Endothelial cell of umbilical vein (primary cell): ENCODE measurements at regions not wholly inside any gene's neighbourhood (a gene's known extent, or its start where the extent isn't known, plus 50 kb on each side); places are given as distances from the start of the nearest gene placed in this dataset.
A peak's percentile ranks its signal among the peaks of the same experiment; 100 is the strongest.

ENCODE experiments used
- BruUV-seq: library from RNA; stranded (reverse); fragments of 400-500 nt; replicated peaks from 2 replicates; lab custom pipeline; 2021; lab: Mats Ljungman, UMichigan
- CTCF ChIA-PET: fragments of 300-600, 350-600 bp; sonication (Branson Sonifier 250); formaldehyde crosslinking; loops from one replicate; lab custom pipeline; 2021; ENCODE audit warnings: antibody characterized with exemption, inconsistent platforms; lab: Charles Lee
- POLR2A ChIA-PET: fragments of 300-600, 350-600 bp; sonication (Branson Sonifier 250); formaldehyde crosslinking; loops from one replicate; lab custom pipeline; 2021; ENCODE audit warnings: antibody characterized with exemption, inconsistent platforms; lab: Charles Lee
- DNase-seq: peaks from one replicate; pipeline ENCODE4 v3.0.0-alpha.2; 2011; ENCODE audit warnings: low read depth, low spot score
- FAIRE-seq: peaks from 2 replicates; lab custom pipeline; 2011; peaks lifted over from hg19 to GRCh38; lab: Jason Lieb, UNC
- H2AFZ ChIP-seq: 2 replicates; pipeline ENCODE4 v1.6.0; 2012; ENCODE audit warnings: low read depth, low read length, control low read depth, inconsistent platforms
- H3K27ac ChIP-seq: 2 replicates; pipeline ENCODE4 v1.5.1; 2011; ENCODE audit warnings: low read depth, mild to moderate bottlenecking, control low read depth, low read length, moderate library complexity; ENCODE audit not compliant: insufficient read depth
- H3K27me3 ChIP-seq, 2 experiments: 2 replicates each; pipeline versions ENCODE4 v1.6.0 to v1.6.1; 2011; ENCODE audit warnings: low read length in 2 of 2, mixed read lengths in 1 of 2; ENCODE audit not compliant: control insufficient read depth in 2 of 2, insufficient read depth in 2 of 2
- H3K36me3 ChIP-seq, 2 experiments: 2 replicates in 1 of 2; 3 replicates in 1 of 2; pipeline ENCODE4 v1.5.1; 2011; ENCODE audit warnings: low read length in 2 of 2, mild to moderate bottlenecking in 1 of 2, moderate library complexity in 1 of 2; ENCODE audit not compliant: control insufficient read depth in 2 of 2, insufficient read depth in 2 of 2; ENCODE audit errors: extremely low read depth in 1 of 2
- H3K4me1 ChIP-seq: 3 replicates; pipeline ENCODE4 v1.5.1; 2011; ENCODE audit warnings: mild to moderate bottlenecking, low read length; ENCODE audit not compliant: control insufficient read depth, insufficient read depth; ENCODE audit errors: extremely low read depth
- H3K4me2 ChIP-seq: 2 replicates; pipeline ENCODE4 v1.6.1; 2011; ENCODE audit warnings: low read length, control low read depth, mixed read lengths; ENCODE audit not compliant: insufficient read depth
- H3K4me3 ChIP-seq, 3 experiments: fragments of 200-600 bp in 1 of 3; sonication (generic), shearing (Covaris generic) in 1 of 3; replicated peaks in 1 of 3; 2 replicates each; pipeline ENCODE4 v1.5.1; 2011 to 2016; ENCODE audit warnings: control low read depth in 3 of 3, low read length in 3 of 3, mild to moderate bottlenecking in 2 of 3, inconsistent platforms in 1 of 3, low read depth in 1 of 3, moderate library complexity in 1 of 3; ENCODE audit not compliant: insufficient read depth in 1 of 3
- H3K79me2 ChIP-seq: 2 replicates; pipeline ENCODE4 v1.6.0; 2012; ENCODE audit warnings: low read length, inconsistent platforms; ENCODE audit not compliant: control insufficient read depth, insufficient read depth
- H3K9ac ChIP-seq: replicated peaks from 2 replicates; pipeline ENCODE3; 2011; ENCODE audit warnings: low read length, control low read depth; ENCODE audit not compliant: insufficient read depth; ENCODE audit errors: extremely low read depth
- H3K9me1 ChIP-seq: replicated peaks from 3 replicates; pipeline ENCODE4 v1.6.0; 2011; ENCODE audit warnings: mild to moderate bottlenecking, low read length; ENCODE audit not compliant: control insufficient read depth, insufficient read depth; ENCODE audit errors: extremely low read depth
- H3K9me3 ChIP-seq: replicated peaks from 2 replicates; pipeline ENCODE4 v1.5.1; 2012; ENCODE audit warnings: low read length, inconsistent platforms; ENCODE audit not compliant: control insufficient read depth, insufficient read depth
- H4K20me1 ChIP-seq: replicated peaks from 2 replicates; pipeline ENCODE3; 2011; ENCODE audit warnings: mild to moderate bottlenecking, low read length; ENCODE audit not compliant: control insufficient read depth, insufficient read depth; ENCODE audit errors: extremely low read depth
- FOS ChIP-seq: IDR thresholded peaks from 2 replicates; pipeline ENCODE4 v1.6.1; 2011; ENCODE audit warnings: mild to moderate bottlenecking, low read length, moderate library complexity, borderline replicate concordance; ENCODE audit not compliant: insufficient read depth
- GATA2 ChIP-seq: IDR thresholded peaks from 2 replicates; pipeline ENCODE4 v1.7.0; 2011; ENCODE audit warnings: low read depth, mild to moderate bottlenecking, moderate library complexity, mixed read lengths, low read length; ENCODE audit not compliant: insufficient read length, insufficient read depth
- MYC ChIP-seq: IDR thresholded peaks from one replicate; pipeline ENCODE4 v1.6.1; 2011; ENCODE audit warnings: mild to moderate bottlenecking, low read depth, low read length
- dilution Hi-C: fragments of 300-500 bp; cut with MboI; formaldehyde crosslinking; loops from one replicate; pipeline ENCODE4 v1.15.0; 2019; ENCODE audit warnings: low sequenced_read_pairs; ENCODE audit not compliant: extremely low pct_ligation_motif_present
- intact Hi-C: fragments of 100-400 bp; cut with micrococcal nuclease; formaldehyde crosslinking; loops from one replicate; pipeline ENCODE4 v1.10.0; 2022
- TF ChIP-seq, protein P1 (sequence below): IDR thresholded peaks from 2 replicates; pipeline ENCODE4 v1.6.1; 2011; ENCODE audit not compliant: insufficient read depth, insufficient read length

DNA sequence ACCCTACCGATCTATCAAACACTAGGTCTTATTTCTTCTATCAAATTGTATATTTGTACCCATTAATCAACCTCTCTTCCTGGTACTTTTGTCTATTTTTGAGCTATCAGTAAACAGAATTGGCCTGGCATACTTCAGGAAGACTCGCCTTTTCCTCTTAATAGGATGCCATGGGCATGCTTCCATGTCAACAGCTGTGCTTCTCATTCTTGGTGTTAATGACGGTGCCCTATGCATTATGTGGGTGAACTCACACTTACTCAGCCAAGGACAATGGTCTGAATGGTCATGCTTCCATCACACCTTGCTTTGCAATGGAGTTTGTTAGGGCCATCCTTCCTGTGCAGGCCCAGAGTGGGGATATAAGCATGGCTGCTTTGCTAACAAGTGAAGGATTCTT lies 521.8 kb downstream of the MIAT start:
- no peak overlapping the region for H2AFZ ChIP-seq
- CTCF ChIA-PET, result interaction anchor here (1.0 kb wide), 1 partner anchor 27 kb away, joined by 3 read pairs; no protein-coding TSS in a partner anchor
- BruUV-seq, result no TSS peak
- POLR2A ChIA-PET, result no interaction called here
- H3K4me1 ChIP-seq, result no peaks in the 10 kb centered on the region
- H3K79me2 ChIP-seq, result no peaks in the 10 kb centered on the region
- no peak overlapping the region for H3K9ac ChIP-seq
- TF ChIP-seq MYC (no peak), FOS (peak; percentile 36)
- intact Hi-C loops (no loop called here), dilution Hi-C loops (no loop called here)
- H3K27ac ChIP-seq, result no peak overlapping the region
- DNase-seq (no peak), FAIRE-seq (no peak)
- no peak overlapping the region for H3K4me2 ChIP-seq
- no peaks in the 10 kb centered on the region for H3K36me3 ChIP-seq
- H3K9me1 ChIP-seq, result no peaks in the 10 kb centered on the region
- no peaks in the 10 kb centered on the region for H3K27me3 ChIP-seq
- H4K20me1 ChIP-seq, result no peaks in the 10 kb centered on the region
- no peak overlapping the region for H3K4me3 ChIP-seq
- H3K9me3 ChIP-seq, result no peaks in the 10 kb centered on the region

DNA sequence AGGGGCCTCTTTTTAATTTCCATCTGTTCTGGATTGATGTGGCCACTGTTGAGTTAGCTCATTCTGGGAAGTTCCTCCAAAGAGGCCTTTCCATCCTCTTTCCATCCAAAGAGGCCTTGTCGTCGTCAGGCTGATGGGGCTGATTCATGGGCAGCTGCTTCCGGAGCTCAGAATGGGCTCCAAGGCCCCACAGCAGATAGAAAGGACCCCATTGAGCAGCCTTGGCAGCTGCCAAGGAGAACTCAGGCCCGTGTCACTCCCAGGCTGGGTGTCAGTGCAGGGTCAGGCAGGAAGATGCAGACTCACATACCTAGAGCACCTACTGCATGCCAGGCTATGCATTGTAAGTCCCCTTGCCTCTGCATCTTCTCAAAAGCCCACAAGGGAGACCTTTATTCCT lies 524.1 kb downstream of the MIAT start:
- CTCF ChIA-PET, result no interaction called here
- DNase-seq (no peak), FAIRE-seq (no peak)
- Histone ChIP-seq H3K36me3 (no peaks in the 10 kb centered on the region), H3K9me3 (no peaks in the 10 kb centered on the region), H4K20me1 (no peaks in the 10 kb centered on the region), H2AFZ (no peak overlapping the region), H3K9me1 (no peaks in the 10 kb centered on the region), H3K4me3 (no peak overlapping the region), H3K27me3 (no peaks in the 10 kb centered on the region), H3K9ac (no peak overlapping the region), H3K4me1 (no peaks in the 10 kb centered on the region), H3K27ac (no peak overlapping the region), H3K79me2 (no peaks in the 10 kb centered on the region), H3K4me2 (no peak overlapping the region)
- dilution Hi-C loops (no loop called here), intact Hi-C loops (no loop called here)
- TF ChIP-seq GATA2 (no peak), MYC (no peak)
- TF ChIP-seq, protein P1, sequence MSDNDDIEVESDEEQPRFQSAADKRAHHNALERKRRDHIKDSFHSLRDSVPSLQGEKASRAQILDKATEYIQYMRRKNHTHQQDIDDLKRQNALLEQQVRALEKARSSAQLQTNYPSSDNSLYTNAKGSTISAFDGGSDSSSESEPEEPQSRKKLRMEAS, result no peak
- POLR2A ChIA-PET, result no interaction called here
- no TSS peak for BruUV-seq
